A673 (cell line): ENCODE measurements at regions not wholly inside any gene's neighbourhood (a gene's known extent, or its start where the extent isn't known, plus 50 kb on each side); places are given as distances from the start of the nearest gene placed in this dataset.

ENCODE experiments used
- BruUV-seq: library from RNA; stranded (reverse); fragments of 400-500 nt; replicated peaks from 2 replicates; lab custom pipeline; 2021; lab: Mats Ljungman, UMichigan
- CTCF ChIA-PET: fragments of 300-600 bp; sonication (Branson Sonifier 250); formaldehyde crosslinking; loops from one replicate; lab custom pipeline; 2022; ENCODE audit warnings: antibody characterized with exemption; lab: Charles Lee
- POLR2A ChIA-PET: fragments of 300-600 bp; sonication (Branson Sonifier 250); formaldehyde crosslinking; loops from one replicate; lab custom pipeline; 2022; ENCODE audit warnings: antibody characterized with exemption; ENCODE audit not compliant: low non-redundant PET; lab: Charles Lee
- DNase-seq: peaks from one replicate; pipeline ENCODE4 v3.0.0-alpha.2; 2015; ENCODE audit warnings: low spot score
- H3K27ac ChIP-seq: fragments of 200-600 bp; sonication (generic); 2 replicates; pipeline ENCODE4 v1.5.1; 2016; ENCODE audit warnings: mixed run types, low read depth, mild to moderate bottlenecking, mixed read lengths, antibody characterized with exemption, low read length; ENCODE audit not compliant: poor library complexity, severe bottlenecking
- H3K27me3 ChIP-seq: fragments of 200-600 bp; sonication (generic); replicated peaks from 2 replicates; pipeline ENCODE4 v1.6.1; 2017; ENCODE audit warnings: mixed run types, low read depth, mild to moderate bottlenecking, mixed read lengths, antibody characterized with exemption, low read length; ENCODE audit not compliant: insufficient read depth, poor library complexity
- H3K36me3 ChIP-seq: fragments of 200-600 bp; sonication (generic); 2 replicates; pipeline ENCODE4 v1.6.1; 2016; ENCODE audit warnings: mixed run types, mild to moderate bottlenecking, mixed read lengths, antibody characterized with exemption, low read length; ENCODE audit not compliant: insufficient read depth, poor library complexity, severe bottlenecking
- H3K4me1 ChIP-seq: fragments of 200-600 bp; sonication (generic); 2 replicates; pipeline ENCODE4 v1.6.1; 2017; ENCODE audit warnings: mixed run types, mild to moderate bottlenecking, mixed read lengths, antibody characterized with exemption, low read length; ENCODE audit not compliant: insufficient read depth, poor library complexity, severe bottlenecking
- H3K4me3 ChIP-seq: fragments of 200-600 bp; sonication (generic); 2 replicates; pipeline ENCODE4 v1.5.1; 2016; ENCODE audit warnings: low read depth, mixed run types, mild to moderate bottlenecking, mixed read lengths, low read length; ENCODE audit not compliant: poor library complexity, severe bottlenecking
- H3K9me3 ChIP-seq: fragments of 200-600 bp; sonication (generic); 2 replicates; pipeline ENCODE4 v1.6.1; 2016; ENCODE audit warnings: mixed run types, low read depth, mild to moderate bottlenecking, mixed read lengths, antibody characterized with exemption, low read length; ENCODE audit not compliant: poor library complexity, severe bottlenecking
- EZH2 ChIP-seq: fragments of 200-600 bp; sonication (generic); IDR thresholded peaks from 2 replicates; pipeline ENCODE4 v1.6.1; 2017; ENCODE audit warnings: borderline replicate concordance, low read depth, mild to moderate bottlenecking, mixed read lengths, antibody characterized with exemption, low read length; ENCODE audit not compliant: poor library complexity, severe bottlenecking
- intact Hi-C: fragments of 100-400 bp; cut with micrococcal nuclease; formaldehyde crosslinking; loops from one replicate; pipeline ENCODE4 v1.10.0; 2022; ENCODE audit not compliant: unreplicated experiment
- TF ChIP-seq, protein P1 (sequence below): fragments of 300-800, 200-600 bp; sonication (generic); conservative IDR thresholded peaks from 2 replicates; pipeline ENCODE4 v1.5.1; 2017; ENCODE audit warnings: low read depth, mild to moderate bottlenecking, antibody characterized with exemption, low read length, moderate library complexity, mixed read lengths

DNA sequence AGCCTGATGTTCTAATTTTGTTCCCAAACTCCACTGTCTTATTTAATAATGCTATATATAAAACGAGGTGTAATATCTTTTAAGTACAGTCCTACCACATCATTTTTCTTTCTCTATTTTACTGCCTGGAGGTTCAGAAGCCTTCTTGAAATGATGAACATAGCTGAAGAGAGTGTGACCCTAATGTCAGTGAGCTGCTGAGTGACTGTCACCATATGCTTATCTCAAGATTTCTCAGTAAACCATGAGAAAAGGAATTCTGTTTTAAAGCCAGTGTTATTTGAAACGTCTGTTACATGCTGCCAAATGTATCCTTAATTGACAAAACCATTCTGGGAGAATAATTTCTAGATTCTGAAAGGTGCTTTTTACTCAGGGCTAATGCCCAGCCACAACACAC, 503.5 kb upstream of the TMPRSS15 start:
- ChIA-PET CTCF (no interaction called here), POLR2A (interaction anchor here (0.6 kb wide), 1 partner anchor 74 kb away, joined by 3 read pairs; no protein-coding TSS in a partner anchor)
- peaks cover 23% of the 10 kb centered on the region for H3K9me3 ChIP-seq
- no peaks in the 10 kb centered on the region for H3K36me3 ChIP-seq
- intact Hi-C loops = no loop called here
- no peaks in the 10 kb centered on the region for H3K4me1 ChIP-seq
- TF ChIP-seq, protein P1, sequence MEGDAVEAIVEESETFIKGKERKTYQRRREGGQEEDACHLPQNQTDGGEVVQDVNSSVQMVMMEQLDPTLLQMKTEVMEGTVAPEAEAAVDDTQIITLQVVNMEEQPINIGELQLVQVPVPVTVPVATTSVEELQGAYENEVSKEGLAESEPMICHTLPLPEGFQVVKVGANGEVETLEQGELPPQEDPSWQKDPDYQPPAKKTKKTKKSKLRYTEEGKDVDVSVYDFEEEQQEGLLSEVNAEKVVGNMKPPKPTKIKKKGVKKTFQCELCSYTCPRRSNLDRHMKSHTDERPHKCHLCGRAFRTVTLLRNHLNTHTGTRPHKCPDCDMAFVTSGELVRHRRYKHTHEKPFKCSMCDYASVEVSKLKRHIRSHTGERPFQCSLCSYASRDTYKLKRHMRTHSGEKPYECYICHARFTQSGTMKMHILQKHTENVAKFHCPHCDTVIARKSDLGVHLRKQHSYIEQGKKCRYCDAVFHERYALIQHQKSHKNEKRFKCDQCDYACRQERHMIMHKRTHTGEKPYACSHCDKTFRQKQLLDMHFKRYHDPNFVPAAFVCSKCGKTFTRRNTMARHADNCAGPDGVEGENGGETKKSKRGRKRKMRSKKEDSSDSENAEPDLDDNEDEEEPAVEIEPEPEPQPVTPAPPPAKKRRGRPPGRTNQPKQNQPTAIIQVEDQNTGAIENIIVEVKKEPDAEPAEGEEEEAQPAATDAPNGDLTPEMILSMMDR = no peak
- TF ChIP-seq EZH2 = no peak
- H3K27ac ChIP-seq = no peak overlapping the region
- no TSS peak for BruUV-seq
- H3K27me3 ChIP-seq = no peaks in the 10 kb centered on the region
- DNase-seq = no peak
- no peak overlapping the region for H3K4me3 ChIP-seq

DNA sequence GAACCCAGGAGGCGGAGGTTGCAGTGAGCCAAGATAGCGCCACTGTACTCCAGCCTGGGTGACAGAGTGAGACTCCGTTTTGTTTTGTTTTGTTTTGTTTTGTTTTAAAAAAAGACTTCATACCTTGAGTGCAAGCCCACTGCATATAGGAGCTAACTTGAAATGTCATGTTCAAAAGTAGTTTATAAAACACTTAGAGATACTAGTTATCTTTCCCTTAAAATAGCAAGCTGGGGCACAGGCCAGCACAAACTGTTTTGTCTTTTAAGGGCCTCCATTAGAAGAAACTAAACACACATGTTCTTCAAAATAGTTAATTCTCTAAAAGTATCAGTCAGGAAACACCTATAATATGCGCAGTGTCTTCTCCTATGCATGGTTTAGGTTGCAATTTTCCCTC, 505.1 kb upstream of the TMPRSS15 start:
- H3K4me1 ChIP-seq = no peaks in the 10 kb centered on the region
- H3K36me3 ChIP-seq = no peaks in the 10 kb centered on the region
- ChIA-PET CTCF (no interaction called here), POLR2A (no interaction called here)
- intact Hi-C loops = no loop called here
- no peak for TF ChIP-seq EZH2
- TF ChIP-seq, protein P1 = no peak
- DNase-seq = no peak
- H3K9me3 ChIP-seq = peaks cover 17% of the 10 kb centered on the region
- H3K27me3 ChIP-seq = no peaks in the 10 kb centered on the region
- no peak overlapping the region for H3K27ac ChIP-seq
- BruUV-seq = no TSS peak
- H3K4me3 ChIP-seq = no peak overlapping the region

DNA sequence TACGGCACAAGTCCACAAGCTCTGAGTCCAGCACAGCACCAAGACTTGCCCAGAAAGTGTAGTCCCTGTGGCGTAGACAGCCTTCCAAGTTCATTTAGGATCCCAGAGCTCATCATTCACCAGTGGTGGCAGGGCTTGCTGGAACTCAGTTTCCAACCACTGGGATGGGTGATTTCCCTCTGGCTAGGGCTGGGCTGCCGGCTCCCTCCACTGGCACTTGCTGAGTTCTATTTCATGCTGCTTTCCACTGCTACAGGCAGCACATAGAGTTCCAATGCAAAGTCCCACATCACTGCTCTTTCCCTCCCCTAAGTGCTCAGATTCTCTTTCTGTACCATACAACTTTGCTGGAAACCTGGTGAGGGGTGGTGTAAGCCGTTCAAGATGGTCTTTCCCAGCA, 510.3 kb upstream of the TMPRSS15 start:
- ChIA-PET CTCF (no interaction called here), POLR2A (no interaction called here)
- no peak overlapping the region for H3K27ac ChIP-seq
- no peaks in the 10 kb centered on the region for H3K4me1 ChIP-seq
- no peak overlapping the region for H3K4me3 ChIP-seq
- H3K36me3 ChIP-seq = no peaks in the 10 kb centered on the region
- no peak for DNase-seq
- no TSS peak for BruUV-seq
- peaks cover 15% of the 10 kb centered on the region for H3K9me3 ChIP-seq
- TF ChIP-seq EZH2 = no peak
- TF ChIP-seq, protein P1 = no peak
- no peaks in the 10 kb centered on the region for H3K27me3 ChIP-seq
- intact Hi-C loops = no loop called here
